GM23338 (cell line): ENCODE measurements at regions not wholly inside any gene's neighbourhood (a gene's known extent, or its start where the extent isn't known, plus 50 kb on each side); places are given as distances from the start of the nearest gene placed in this dataset.

Experiments
- CREB1 ChIP-seq: fragments of 250-450 bp; sonication (Bioruptor Pico); IDR thresholded peaks from 2 replicates; pipeline ENCODE4 v1.5.0; 2020; ENCODE audit warnings: low read depth, mild to moderate bottlenecking, moderate library complexity
- EZH2 ChIP-seq: fragments of 200-600 bp; sonication (generic); IDR thresholded peaks from one replicate; pipeline ENCODE4 v1.8.0; 2017; ENCODE audit warnings: antibody characterized with exemption, mild to moderate bottlenecking, low read depth; ENCODE audit not compliant: unreplicated experiment
- POLR2AphosphoS5 ChIP-seq: IDR thresholded peaks from 2 replicates; pipeline ENCODE4 v1.6.1; 2016; ENCODE audit warnings: antibody characterized with exemption, low read depth
- TF ChIP-seq, protein P1 (sequence below), 2 experiments: fragments of 200-600 bp in 1 of 2; sonication (generic) in 1 of 2; conservative IDR thresholded peaks; 2 replicates each; pipeline versions ENCODE4 v1.5.1 to v1.6.1; 2016 to 2017; ENCODE audit warnings: antibody characterized with exemption in 2 of 2, low read depth in 2 of 2, mild to moderate bottlenecking in 2 of 2, moderate library complexity in 1 of 2

DNA sequence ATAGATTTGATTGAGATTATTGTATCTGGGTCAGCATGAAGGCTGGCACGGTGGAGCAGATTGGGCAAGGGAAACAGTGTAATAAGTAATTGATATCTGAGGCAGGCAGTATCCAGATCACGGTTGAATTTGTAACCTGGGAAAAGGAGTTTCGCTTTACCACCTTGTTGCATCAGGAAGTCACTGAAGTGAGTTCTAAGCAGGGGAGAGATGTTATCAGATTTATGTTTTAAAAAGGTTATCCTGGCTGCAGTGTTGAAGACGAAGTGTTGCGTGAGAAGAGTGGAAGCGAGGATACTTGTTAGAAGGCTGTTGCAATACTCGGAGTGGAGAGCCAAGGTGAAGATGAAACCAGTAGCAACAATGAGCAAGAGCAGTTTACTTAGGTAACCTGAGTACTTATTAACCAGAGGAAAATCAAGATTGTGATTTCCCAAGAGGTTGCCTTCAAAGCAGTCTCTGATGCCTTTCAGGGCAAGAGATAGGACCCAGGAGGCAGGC, 77.8 kb downstream of the LHX9 start:
- TF ChIP-seq, protein P1, sequence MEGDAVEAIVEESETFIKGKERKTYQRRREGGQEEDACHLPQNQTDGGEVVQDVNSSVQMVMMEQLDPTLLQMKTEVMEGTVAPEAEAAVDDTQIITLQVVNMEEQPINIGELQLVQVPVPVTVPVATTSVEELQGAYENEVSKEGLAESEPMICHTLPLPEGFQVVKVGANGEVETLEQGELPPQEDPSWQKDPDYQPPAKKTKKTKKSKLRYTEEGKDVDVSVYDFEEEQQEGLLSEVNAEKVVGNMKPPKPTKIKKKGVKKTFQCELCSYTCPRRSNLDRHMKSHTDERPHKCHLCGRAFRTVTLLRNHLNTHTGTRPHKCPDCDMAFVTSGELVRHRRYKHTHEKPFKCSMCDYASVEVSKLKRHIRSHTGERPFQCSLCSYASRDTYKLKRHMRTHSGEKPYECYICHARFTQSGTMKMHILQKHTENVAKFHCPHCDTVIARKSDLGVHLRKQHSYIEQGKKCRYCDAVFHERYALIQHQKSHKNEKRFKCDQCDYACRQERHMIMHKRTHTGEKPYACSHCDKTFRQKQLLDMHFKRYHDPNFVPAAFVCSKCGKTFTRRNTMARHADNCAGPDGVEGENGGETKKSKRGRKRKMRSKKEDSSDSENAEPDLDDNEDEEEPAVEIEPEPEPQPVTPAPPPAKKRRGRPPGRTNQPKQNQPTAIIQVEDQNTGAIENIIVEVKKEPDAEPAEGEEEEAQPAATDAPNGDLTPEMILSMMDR (conservative IDR thresholded peaks at IDR 0.05; ENCODE audit: low read depth in 2 of 2): no peak
- TF ChIP-seq EZH2 (no peak), POLR2AphosphoS5 (no peak), CREB1 (CRISPR knock-in tag) (no peak)
